HL-60 (cell line): ENCODE measurements at regions not wholly inside any gene's neighbourhood (a gene's known extent, or its start where the extent isn't known, plus 50 kb on each side); places are given as distances from the start of the nearest gene placed in this dataset.

Experiments used
- CTCF ChIP-seq: IDR thresholded peaks from one replicate; pipeline ENCODE4 v1.5.1; 2011; ENCODE audit warnings: low read length, control low read depth, inconsistent platforms; ENCODE audit not compliant: insufficient read depth
- GABPA ChIP-seq: IDR thresholded peaks from 2 replicates; pipeline ENCODE4 v1.6.1; 2012; ENCODE audit warnings: low read depth
- POLR2AphosphoS5 ChIP-seq: IDR thresholded peaks from 2 replicates; pipeline ENCODE4 v1.6.1; 2012; ENCODE audit warnings: low read depth
- REST ChIP-seq: IDR thresholded peaks from 2 replicates; pipeline ENCODE4 v1.6.1; 2012; ENCODE audit warnings: low read depth; ENCODE audit not compliant: insufficient replicate concordance

- TF ChIP-seq CTCF (no peak), REST (no peak), GABPA (no peak), POLR2AphosphoS5 (no peak)
Measured at GRCh38 chr2:121075641-121076497, 209.1 kb downstream of the TFCP2L1 start.
